WTC11 (cell line): ENCODE measurements at regions not wholly inside any gene's neighbourhood (a gene's known extent, or its start where the extent isn't known, plus 50 kb on each side); places are given as distances from the start of the nearest gene placed in this dataset.
"Not testable (repeated sequence)": the region's sequence is repeated elsewhere in the genome, so short reads cannot be mapped to it uniquely, and the experiment has no call there.

ENCODE experiments used
- ATAC-seq: fragments of 200-7000 bp; cut with Tn5 transposase; 2 replicates; pipeline ENCODE4 v1.10.0; 2021; ENCODE audit warnings: mild to moderate bottlenecking, moderate library complexity
- CTCF ChIA-PET: fragments of 300-600 bp; sonication (Branson Sonifier 250); formaldehyde crosslinking; loops from one replicate; lab custom pipeline; 2021; ENCODE audit warnings: antibody characterized with exemption; lab: Charles Lee
- POLR2A ChIA-PET: fragments of 350-600 bp; sonication (Branson Sonifier 250); formaldehyde crosslinking; loops from one replicate; lab custom pipeline; 2021; ENCODE audit warnings: antibody characterized with exemption; lab: Charles Lee
- DNase-seq: peaks from one replicate; pipeline ENCODE4 v3.0.0; 2021; ENCODE audit warnings: low spot score
- H3K27ac Mint-ChIP-seq: 2 replicates; pipeline ENCODE4 v1.8.0; 2021; ENCODE audit warnings: mixed read lengths
- H3K27me3 Mint-ChIP-seq: 2 replicates; pipeline ENCODE4 v1.8.0; 2021; ENCODE audit warnings: low read depth, mild to moderate bottlenecking, moderate library complexity, mixed read lengths
- H3K36me3 Mint-ChIP-seq: 2 replicates; pipeline ENCODE4 v1.8.0; 2021; ENCODE audit warnings: mixed read lengths
- H3K4me1 Mint-ChIP-seq: 2 replicates; pipeline ENCODE4 v1.8.0; 2022; ENCODE audit warnings: mixed read lengths
- H3K4me3 Mint-ChIP-seq: 2 replicates; pipeline ENCODE4 v1.8.0; 2021; ENCODE audit warnings: mild to moderate bottlenecking, moderate library complexity, mixed read lengths
- H3K9me3 Mint-ChIP-seq: 2 replicates; pipeline ENCODE4 v1.8.0; 2021; ENCODE audit warnings: mixed read lengths
- ATF1 ChIP-seq: sonication (generic); formaldehyde crosslinking; IDR thresholded peaks from 2 replicates; pipeline ENCODE4 v1.8.1; 2023; ENCODE audit warnings: mild to moderate bottlenecking, moderate library complexity, missing genetic modification reagents
- CBFB ChIP-seq: sonication (generic); formaldehyde crosslinking; IDR thresholded peaks from 2 replicates; pipeline ENCODE4 v1.8.1; 2022; ENCODE audit warnings: mild to moderate bottlenecking, low read depth, missing genetic modification reagents
- ELF4 ChIP-seq: sonication (generic); formaldehyde crosslinking; IDR thresholded peaks from 2 replicates; pipeline ENCODE4 v1.8.1; 2022; ENCODE audit warnings: low read depth, mild to moderate bottlenecking, moderate library complexity, missing genetic modification reagents
- ERG ChIP-seq: fragments of 250-450 bp; sonication (Bioruptor Pico); IDR thresholded peaks from 2 replicates; pipeline ENCODE4 v1.8.0; 2021; ENCODE audit warnings: mild to moderate bottlenecking
- ETV6 ChIP-seq: sonication (generic); formaldehyde crosslinking; IDR thresholded peaks from 2 replicates; pipeline ENCODE4 v1.8.1; 2022; ENCODE audit warnings: mild to moderate bottlenecking, missing genetic modification reagents
- FOXP4 ChIP-seq: sonication (generic); formaldehyde crosslinking; IDR thresholded peaks from 2 replicates; pipeline ENCODE4 v1.8.0; 2022; ENCODE audit warnings: mild to moderate bottlenecking, missing genetic modification reagents
- IRF1 ChIP-seq: sonication (generic); formaldehyde crosslinking; IDR thresholded peaks from 2 replicates; pipeline ENCODE4 v1.8.0; 2023; ENCODE audit warnings: missing genetic modification reagents
- NFE2L1 ChIP-seq: sonication (generic); formaldehyde crosslinking; IDR thresholded peaks from 2 replicates; pipeline ENCODE4 v1.8.1; 2023; ENCODE audit warnings: missing genetic modification reagents
- NFYB ChIP-seq: sonication (generic); formaldehyde crosslinking; conservative IDR thresholded peaks from 2 replicates; pipeline ENCODE4 v1.8.0; 2022; ENCODE audit warnings: low read depth, missing genetic modification reagents
- PREB ChIP-seq: sonication (generic); formaldehyde crosslinking; IDR thresholded peaks from 2 replicates; pipeline ENCODE4 v1.8.1; 2022; ENCODE audit warnings: mild to moderate bottlenecking, missing genetic modification reagents, moderate library complexity, borderline replicate concordance
- RELA ChIP-seq: sonication (generic); formaldehyde crosslinking; IDR thresholded peaks from 2 replicates; pipeline ENCODE4 v1.8.1; 2022; ENCODE audit warnings: missing genetic modification reagents, mild to moderate bottlenecking, borderline replicate concordance
- SOX15 ChIP-seq: fragments of 250-450 bp; sonication (Bioruptor Pico); IDR thresholded peaks from 2 replicates; pipeline ENCODE4 v1.9.0; 2021; ENCODE audit warnings: mild to moderate bottlenecking
- TCF7 ChIP-seq: sonication (generic); formaldehyde crosslinking; IDR thresholded peaks from 2 replicates; pipeline ENCODE4 v1.8.0; 2022; ENCODE audit warnings: mild to moderate bottlenecking, low read depth, missing genetic modification reagents, moderate library complexity
- TEAD1 ChIP-seq: sonication (generic); formaldehyde crosslinking; IDR thresholded peaks from 2 replicates; pipeline ENCODE4 v1.8.0; 2022; ENCODE audit warnings: mild to moderate bottlenecking, missing genetic modification reagents
- ZNF317 ChIP-seq: sonication (generic); formaldehyde crosslinking; IDR thresholded peaks from 2 replicates; pipeline ENCODE4 v1.8.1; 2023; ENCODE audit warnings: low read depth, mild to moderate bottlenecking, moderate library complexity, missing genetic modification reagents, borderline replicate concordance
- ZNF425 ChIP-seq: fragments of 250-450 bp; sonication (Bioruptor Pico); conservative IDR thresholded peaks from 2 replicates; pipeline ENCODE4 v1.9.0; 2021; ENCODE audit warnings: mild to moderate bottlenecking
- TF ChIP-seq, protein P1 (sequence below): fragments of 250-450 bp; sonication (Bioruptor Pico); IDR thresholded peaks from 2 replicates; pipeline ENCODE4 v1.9.0; 2021; ENCODE audit warnings: mild to moderate bottlenecking, borderline replicate concordance
- TF ChIP-seq, protein P2 (sequence below): sonication (generic); formaldehyde crosslinking; IDR thresholded peaks from 2 replicates; pipeline ENCODE4 v1.8.1; 2022; ENCODE audit warnings: mild to moderate bottlenecking, moderate library complexity, missing genetic modification reagents

DNA sequence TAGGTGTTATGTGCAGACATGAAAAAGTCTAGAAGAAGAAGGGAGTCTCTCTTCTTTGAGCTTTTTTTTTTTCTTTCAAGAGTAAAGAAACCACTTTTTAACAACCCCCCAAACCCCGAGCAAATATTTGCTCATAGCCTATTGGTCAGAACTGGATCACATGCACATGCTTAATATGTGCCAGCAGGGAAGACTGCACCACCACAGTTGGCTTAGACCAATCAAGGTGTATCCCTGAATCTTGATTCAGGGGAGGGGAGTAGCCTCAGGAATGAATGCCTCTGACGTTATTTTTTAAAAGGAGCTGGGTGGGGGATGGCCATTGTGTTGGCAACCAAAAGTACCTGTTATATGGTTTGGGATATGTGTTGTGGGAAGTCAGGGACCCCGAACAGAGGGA lies 171.4 kb upstream of the NABP1 start (continued):
- TF ChIP-seq PREB (CRISPR knock-in tag) (no peak), TEAD1 (no peak), ETV6 (CRISPR knock-in tag) (no peak), RELA (CRISPR knock-in tag) (no peak), TCF7 (CRISPR knock-in tag) (no peak)

GRCh38 chr2:191507252-191507853 lies 170.6 kb upstream of the NABP1 start:
- Mint-ChIP-seq H3K9me3 (peaks cover 56% of the 10 kb centered on the region), H3K27ac (peak overlapping the region; percentile 65), H3K36me3 (peaks cover 49% of the 10 kb centered on the region)
- DNase-seq, CTCF ChIA-PET, H3K4me1 Mint-ChIP-seq, H3K4me3 Mint-ChIP-seq, H3K27me3 Mint-ChIP-seq, POLR2A ChIA-PET, ATAC-seq: not testable (repeated sequence)

DNA sequence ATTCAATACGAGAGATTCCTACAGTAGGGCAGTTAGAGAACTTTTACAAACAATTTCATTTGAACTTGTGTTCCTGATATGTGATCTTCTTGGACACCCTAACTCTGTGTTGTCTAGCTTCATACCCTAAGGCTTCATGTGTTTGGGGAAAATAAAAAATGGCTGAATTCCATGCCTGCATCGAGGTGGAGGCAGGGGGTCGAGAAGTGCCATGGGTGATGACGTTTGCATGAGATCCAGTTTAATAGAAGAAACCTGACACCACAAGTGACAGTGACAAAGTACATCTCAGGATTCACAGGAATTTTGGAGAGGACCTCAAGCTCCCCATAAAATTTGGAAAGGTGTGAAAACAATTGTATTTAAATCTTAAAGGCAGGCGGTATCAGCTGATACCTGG lies 169.2 kb upstream of the NABP1 start:
- no peak for DNase-seq
- POLR2A ChIA-PET = interaction anchor here (0.6 kb wide), 1 partner anchor 323 kb away, joined by 5 read pairs; no protein-coding TSS in a partner anchor
- Mint-ChIP-seq H3K27ac (no peak overlapping the region), H3K9me3 (peaks cover 44% of the 10 kb centered on the region), H3K36me3 (peaks cover 46% of the 10 kb centered on the region)
- CTCF ChIA-PET = no interaction called here
- no peak for TF ChIP-seq NFYB
- no peak for TF ChIP-seq CBFB (CRISPR knock-in tag)
- no peak for TF ChIP-seq FOXP4 (CRISPR knock-in tag)
- TF ChIP-seq, protein P1, sequence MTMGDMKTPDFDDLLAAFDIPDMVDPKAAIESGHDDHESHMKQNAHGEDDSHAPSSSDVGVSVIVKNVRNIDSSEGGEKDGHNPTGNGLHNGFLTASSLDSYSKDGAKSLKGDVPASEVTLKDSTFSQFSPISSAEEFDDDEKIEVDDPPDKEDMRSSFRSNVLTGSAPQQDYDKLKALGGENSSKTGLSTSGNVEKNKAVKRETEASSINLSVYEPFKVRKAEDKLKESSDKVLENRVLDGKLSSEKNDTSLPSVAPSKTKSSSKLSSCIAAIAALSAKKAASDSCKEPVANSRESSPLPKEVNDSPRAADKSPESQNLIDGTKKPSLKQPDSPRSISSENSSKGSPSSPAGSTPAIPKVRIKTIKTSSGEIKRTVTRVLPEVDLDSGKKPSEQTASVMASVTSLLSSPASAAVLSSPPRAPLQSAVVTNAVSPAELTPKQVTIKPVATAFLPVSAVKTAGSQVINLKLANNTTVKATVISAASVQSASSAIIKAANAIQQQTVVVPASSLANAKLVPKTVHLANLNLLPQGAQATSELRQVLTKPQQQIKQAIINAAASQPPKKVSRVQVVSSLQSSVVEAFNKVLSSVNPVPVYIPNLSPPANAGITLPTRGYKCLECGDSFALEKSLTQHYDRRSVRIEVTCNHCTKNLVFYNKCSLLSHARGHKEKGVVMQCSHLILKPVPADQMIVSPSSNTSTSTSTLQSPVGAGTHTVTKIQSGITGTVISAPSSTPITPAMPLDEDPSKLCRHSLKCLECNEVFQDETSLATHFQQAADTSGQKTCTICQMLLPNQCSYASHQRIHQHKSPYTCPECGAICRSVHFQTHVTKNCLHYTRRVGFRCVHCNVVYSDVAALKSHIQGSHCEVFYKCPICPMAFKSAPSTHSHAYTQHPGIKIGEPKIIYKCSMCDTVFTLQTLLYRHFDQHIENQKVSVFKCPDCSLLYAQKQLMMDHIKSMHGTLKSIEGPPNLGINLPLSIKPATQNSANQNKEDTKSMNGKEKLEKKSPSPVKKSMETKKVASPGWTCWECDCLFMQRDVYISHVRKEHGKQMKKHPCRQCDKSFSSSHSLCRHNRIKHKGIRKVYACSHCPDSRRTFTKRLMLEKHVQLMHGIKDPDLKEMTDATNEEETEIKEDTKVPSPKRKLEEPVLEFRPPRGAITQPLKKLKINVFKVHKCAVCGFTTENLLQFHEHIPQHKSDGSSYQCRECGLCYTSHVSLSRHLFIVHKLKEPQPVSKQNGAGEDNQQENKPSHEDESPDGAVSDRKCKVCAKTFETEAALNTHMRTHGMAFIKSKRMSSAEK (CRISPR knock-in tag) = no peak
- no peak for TF ChIP-seq ZNF425
- TF ChIP-seq ZNF317 (CRISPR knock-in tag) = no peak
- TF ChIP-seq ATF1 (CRISPR knock-in tag) = no peak
- TF ChIP-seq SOX15 (CRISPR knock-in tag) = no peak
- no peak for TF ChIP-seq NFE2L1 (CRISPR knock-in tag)
- TF ChIP-seq IRF1 = no peak
- no peak for TF ChIP-seq ERG (CRISPR knock-in tag)
- TF ChIP-seq ETV6 (CRISPR knock-in tag) = no peak
- TF ChIP-seq, protein P2, sequence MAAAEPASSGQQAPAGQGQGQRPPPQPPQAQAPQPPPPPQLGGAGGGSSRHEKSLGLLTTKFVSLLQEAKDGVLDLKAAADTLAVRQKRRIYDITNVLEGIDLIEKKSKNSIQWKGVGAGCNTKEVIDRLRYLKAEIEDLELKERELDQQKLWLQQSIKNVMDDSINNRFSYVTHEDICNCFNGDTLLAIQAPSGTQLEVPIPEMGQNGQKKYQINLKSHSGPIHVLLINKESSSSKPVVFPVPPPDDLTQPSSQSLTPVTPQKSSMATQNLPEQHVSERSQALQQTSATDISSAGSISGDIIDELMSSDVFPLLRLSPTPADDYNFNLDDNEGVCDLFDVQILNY (CRISPR knock-in tag) = no peak
- no peak for TF ChIP-seq ELF4 (CRISPR knock-in tag)
- TF ChIP-seq, all 79 proteins: peak for 0
- peaks cover 4% of the 10 kb centered on the region; the same call in 1 of the 2 replicates for H3K27me3 Mint-ChIP-seq
- no peak for ATAC-seq
- peaks cover 9% of the 10 kb centered on the region; the same call in 1 of the 2 replicates for H3K4me1 Mint-ChIP-seq
- no peak overlapping the region for H3K4me3 Mint-ChIP-seq
